ENCODE measurements at regions not wholly inside any gene's neighbourhood (a gene's known extent, or its start where the extent isn't known, plus 50 kb on each side); places are given as distances from the start of the nearest gene placed in this dataset.

GRCh38 chr3:104787306-104787705 is 579.4 kb upstream of the ALCAM start:
- TF ChIP-seq CTCF (IDR thresholded peaks at IDR 0.05; ENCODE audit: poor library complexity) = no peak
- no peak for TF ChIP-seq EZH2 (IDR thresholded peaks at IDR 0.05; ENCODE audit: borderline replicate concordance)
- no peak for TF ChIP-seq EZH2phosphoT487 (IDR thresholded peaks at IDR 0.05; ENCODE audit: low read depth, severe bottlenecking, unreplicated experiment)
